C4-2B (cell line): ENCODE measurements at regions not wholly inside any gene's neighbourhood (a gene's known extent, or its start where the extent isn't known, plus 50 kb on each side); places are given as distances from the start of the nearest gene placed in this dataset.

Source experiments
- H3K27ac ChIP-seq: fragments of 450-650 bp; 2 replicates; pipeline ENCODE4 v1.5.1; 2017
- ZFX ChIP-seq: fragments of 450-650 bp; IDR thresholded peaks from 2 replicates; pipeline ENCODE4 v1.6.1; 2017
- TF ChIP-seq, protein P1 (sequence below): fragments of 450-650 bp; conservative IDR thresholded peaks from 2 replicates; pipeline ENCODE4 v1.5.1; 2017; ENCODE audit warnings: mild to moderate bottlenecking

DNA sequence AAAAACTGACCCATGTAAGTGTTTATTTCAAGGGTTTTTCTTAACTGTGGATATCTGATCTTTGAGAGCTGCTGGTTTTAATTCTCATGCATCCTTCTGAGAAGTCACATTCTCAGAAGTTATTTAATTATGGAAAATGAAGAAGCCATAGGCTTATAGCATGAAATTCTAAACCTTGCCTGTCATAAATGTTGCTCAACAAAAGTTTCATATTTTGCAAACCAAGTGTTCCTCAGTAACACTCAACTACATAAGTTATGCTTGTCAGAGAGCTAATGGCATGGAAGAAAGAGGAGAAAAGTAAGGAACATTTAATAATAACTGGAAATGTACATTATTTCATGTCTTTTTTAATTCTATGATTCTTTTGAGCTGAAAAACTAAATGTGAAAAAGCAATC lies 78.6 kb upstream of the MPP7 start:
- TF ChIP-seq, protein P1, sequence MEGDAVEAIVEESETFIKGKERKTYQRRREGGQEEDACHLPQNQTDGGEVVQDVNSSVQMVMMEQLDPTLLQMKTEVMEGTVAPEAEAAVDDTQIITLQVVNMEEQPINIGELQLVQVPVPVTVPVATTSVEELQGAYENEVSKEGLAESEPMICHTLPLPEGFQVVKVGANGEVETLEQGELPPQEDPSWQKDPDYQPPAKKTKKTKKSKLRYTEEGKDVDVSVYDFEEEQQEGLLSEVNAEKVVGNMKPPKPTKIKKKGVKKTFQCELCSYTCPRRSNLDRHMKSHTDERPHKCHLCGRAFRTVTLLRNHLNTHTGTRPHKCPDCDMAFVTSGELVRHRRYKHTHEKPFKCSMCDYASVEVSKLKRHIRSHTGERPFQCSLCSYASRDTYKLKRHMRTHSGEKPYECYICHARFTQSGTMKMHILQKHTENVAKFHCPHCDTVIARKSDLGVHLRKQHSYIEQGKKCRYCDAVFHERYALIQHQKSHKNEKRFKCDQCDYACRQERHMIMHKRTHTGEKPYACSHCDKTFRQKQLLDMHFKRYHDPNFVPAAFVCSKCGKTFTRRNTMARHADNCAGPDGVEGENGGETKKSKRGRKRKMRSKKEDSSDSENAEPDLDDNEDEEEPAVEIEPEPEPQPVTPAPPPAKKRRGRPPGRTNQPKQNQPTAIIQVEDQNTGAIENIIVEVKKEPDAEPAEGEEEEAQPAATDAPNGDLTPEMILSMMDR = no peak
- no peak for TF ChIP-seq ZFX
- no peak overlapping the region for H3K27ac ChIP-seq

GRCh38 chr10:28381903-28382347 lies 79.1 kb upstream of the MPP7 start:
- TF ChIP-seq ZFX = no peak
- TF ChIP-seq, protein P1 = peak; percentile 98

DNA sequence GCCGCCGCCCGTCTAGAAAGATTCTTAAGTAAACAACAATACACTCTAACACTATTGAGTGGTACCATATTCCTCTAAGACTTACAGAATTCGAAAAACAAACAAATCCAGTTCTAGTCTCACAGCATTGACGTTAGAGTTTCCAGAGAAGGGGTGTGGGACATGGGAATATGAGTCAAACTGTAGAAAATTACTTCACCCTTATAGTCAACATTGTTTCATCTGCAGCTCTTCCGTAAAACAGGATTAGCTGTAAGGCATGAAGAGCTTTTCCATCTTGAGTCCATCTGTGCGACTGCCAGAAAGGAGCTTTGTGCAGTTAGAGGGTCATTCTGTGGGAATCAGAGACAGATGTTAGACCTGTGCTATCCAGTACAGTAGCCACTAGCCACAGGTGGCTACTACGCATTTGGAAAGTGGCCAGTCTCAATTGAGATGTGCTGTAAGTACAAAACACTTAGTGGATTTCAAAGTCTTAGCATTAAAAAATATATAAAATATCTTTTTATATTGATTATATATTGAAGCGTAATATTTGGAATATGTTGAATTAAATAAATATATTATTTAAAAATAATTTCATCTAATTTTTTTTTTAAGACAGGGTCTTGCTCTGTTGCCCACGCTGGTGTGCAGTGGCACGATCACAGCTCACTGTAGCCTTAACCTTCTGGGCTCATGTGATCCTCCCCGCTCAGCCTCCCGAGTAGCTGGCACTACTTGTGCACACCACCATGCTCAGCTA lies 79.8 kb upstream of the MPP7 start:
- TF ChIP-seq ZFX = no peak
- TF ChIP-seq, protein P1 = no peak
- H3K27ac ChIP-seq = no peak overlapping the region

More at GRCh38 chr10:28381903-28382347, 79.1 kb upstream of the MPP7 start:
- H3K27ac ChIP-seq = no peak overlapping the region

DNA sequence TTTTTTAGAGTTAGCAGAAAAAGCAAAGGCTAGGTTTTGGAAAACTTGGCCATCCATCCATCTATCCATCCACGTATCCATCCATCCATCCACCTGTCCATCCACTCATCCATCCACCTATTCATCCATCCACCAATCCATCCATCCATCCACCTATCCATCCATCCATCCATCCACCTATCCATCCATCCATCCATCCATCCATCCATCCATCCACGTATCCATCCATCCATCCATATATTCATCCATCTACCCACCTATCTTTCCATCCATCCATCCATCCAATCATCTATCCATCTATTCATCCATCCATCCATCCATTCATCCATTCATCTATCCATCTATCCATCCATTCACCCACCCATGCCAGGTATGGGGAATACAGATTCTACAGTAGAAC lies 81.7 kb upstream of the MPP7 start:
- H3K27ac ChIP-seq = no peak overlapping the region
- TF ChIP-seq ZFX = no peak
- TF ChIP-seq, protein P1 = no peak

- TF ChIP-seq, protein P1 = no peak
- TF ChIP-seq ZFX = no peak
- H3K27ac ChIP-seq = no peak overlapping the region
Observed at GRCh38 chr10:28385748-28386502, 83.1 kb upstream of the MPP7 start.

DNA sequence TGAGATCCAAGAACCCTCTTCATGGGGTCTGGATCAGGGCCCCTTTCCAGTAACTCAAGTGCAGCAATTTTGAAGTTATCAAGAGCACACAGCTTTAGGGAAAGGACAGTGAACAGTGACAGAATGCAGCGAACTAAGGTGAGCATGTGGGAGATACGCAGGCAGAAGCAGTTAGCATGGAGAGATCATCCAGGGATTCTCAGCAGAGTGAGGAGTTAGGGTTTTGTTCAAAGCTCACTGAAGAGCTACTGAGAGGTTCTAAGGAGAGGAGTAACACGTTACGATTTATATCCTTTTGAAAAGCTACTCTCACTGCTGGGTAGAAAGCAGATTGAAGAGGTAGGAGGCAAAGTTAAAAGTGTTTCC lies 83.6 kb upstream of the MPP7 start:
- no peak overlapping the region for H3K27ac ChIP-seq
- TF ChIP-seq, protein P1 = no peak
- no peak for TF ChIP-seq ZFX

- TF ChIP-seq, protein P1 = no peak
- no peak overlapping the region for H3K27ac ChIP-seq
Observed at GRCh38 chr10:28387140-28387539, 84.3 kb upstream of the MPP7 start.
